Frontal cortex (tissue), 3 donors: ENCODE measurements at regions not wholly inside any gene's neighbourhood (a gene's known extent, or its start where the extent isn't known, plus 50 kb on each side); places are given as distances from the start of the nearest gene placed in this dataset.
"Not testable (repeated sequence)": the region's sequence is repeated elsewhere in the genome, so short reads cannot be mapped to it uniquely, and the experiment has no call there.

Source experiments
- DNase-seq, 2 donors: peaks; one replicate each; pipeline ENCODE4 v3.0.0; 2012; ENCODE audit warnings: low spot score in 2 of 2
- FAIRE-seq: peaks from 2 replicates; lab custom pipeline; 2012; peaks lifted over from hg19 to GRCh38; lab: Jason Lieb, UNC
- donor health status: control.
- donor health status: control.
- donor health status: control.

DNA sequence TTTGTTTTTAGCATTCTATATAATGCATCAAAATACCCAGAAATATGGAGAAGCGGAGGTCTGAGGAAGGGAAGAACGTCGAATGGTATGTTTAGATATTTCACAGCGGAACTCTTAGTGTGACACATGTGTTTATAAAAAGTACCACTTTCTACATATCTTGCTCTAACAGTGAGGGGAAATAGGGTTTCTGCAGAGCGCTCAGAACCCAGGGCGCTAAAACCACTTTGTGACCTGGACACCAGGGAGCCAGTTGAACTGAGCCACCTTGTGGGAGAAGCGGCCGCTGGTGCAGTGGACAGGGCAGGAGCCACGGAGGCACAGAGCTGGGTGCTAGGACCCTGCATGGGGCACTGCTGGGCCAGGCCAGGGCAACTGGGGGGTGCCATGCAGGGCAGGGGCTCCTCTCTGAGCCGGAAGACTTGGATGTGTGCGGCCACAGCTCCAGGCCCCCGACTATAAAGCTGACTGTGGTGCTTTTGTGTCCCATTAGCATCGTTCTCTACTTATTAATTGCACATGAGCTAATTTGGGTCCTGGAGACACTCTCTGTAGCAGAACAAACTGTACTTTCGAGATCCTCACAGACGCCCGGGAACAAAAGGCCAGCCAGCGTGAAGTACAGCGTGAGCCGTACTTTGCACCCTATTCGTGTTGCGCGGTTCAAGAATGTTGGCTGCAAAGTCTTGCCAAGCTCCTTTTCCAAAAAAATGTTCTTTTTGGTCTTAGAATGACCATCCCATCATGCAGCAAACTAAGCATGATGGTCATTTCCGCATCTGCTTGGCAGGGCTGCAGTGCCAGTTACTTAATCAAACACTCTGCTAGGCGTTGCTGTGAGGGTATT is 151.9 kb upstream of the ALKAL2 start:
- FAIRE-seq, result no peak
- DNase-seq, result peak in 1 of 2 donors; percentile 30

DNA sequence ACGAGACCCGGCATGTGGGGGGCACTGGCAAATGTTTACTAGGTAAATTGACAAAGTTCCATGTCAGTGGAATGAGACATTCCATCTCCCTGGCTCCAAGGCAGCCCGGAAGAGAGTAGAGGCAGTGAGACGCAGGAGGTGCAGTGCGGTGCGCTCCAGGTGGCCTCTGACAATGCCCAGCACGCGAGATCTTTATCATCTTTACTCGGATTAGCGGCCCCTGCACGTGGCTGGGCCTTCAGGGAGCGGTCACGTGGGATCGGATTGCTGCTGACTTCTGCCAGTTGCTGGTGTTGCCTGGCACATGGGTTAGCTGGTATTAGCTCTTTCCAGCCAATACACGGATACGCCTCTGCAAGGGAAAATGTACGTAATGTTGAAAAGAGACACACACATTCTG is 151.2 kb upstream of the ALKAL2 start:
- FAIRE-seq, result no peak
- no peak for DNase-seq

DNA sequence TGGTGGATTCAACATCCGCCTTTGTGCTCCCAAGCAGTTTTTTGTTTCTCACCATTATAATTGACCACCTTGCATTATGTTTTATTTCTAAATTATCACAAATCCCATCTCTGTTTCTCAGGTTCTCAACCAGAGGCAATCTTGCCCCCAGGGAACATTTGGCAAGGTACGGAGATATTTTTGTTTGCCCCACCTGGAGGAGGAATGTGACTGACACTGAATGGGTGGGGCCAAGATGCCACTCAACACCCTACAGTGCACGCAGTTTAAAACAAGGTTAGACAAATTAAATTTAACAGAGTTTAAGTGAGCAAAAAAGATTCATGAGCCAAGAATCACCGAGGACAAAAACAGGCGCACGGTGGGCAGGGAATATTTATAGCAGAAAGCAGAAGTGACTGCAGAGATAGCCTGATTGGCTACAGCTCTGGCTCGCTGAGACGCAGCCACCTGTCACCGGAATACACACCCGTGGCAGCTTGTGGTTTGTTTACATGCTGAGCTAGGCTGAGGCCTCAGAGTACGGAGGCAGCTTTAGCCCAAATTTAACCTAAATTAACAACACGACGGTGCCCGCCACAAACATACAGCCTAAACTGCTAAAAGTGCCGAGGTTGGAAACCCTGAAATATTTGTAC is 150.0 kb upstream of the ALKAL2 start:
- DNase-seq (peak in 1 of 2 donors; percentile 42), FAIRE-seq (no peak)

DNA sequence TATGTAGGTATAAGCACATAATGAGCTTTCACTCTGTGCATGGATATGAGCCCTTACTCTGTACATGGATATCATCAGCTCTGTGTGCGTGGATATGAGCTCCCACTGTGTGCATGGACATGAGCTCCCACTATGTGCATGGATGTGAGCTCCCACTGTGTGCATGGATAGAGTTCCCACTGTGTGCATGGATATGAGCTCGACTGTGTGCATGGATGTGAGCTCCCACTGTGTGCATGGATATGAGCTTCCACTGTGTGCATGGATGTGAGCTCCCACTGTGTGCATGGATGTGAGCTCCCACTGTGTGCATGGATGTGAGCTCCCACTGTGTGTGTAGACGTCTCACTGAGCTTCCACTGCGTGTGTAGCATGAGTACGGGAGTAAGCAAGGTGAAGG is 149.3 kb upstream of the ALKAL2 start:
- FAIRE-seq (no peak), DNase-seq (no peak)

DNA sequence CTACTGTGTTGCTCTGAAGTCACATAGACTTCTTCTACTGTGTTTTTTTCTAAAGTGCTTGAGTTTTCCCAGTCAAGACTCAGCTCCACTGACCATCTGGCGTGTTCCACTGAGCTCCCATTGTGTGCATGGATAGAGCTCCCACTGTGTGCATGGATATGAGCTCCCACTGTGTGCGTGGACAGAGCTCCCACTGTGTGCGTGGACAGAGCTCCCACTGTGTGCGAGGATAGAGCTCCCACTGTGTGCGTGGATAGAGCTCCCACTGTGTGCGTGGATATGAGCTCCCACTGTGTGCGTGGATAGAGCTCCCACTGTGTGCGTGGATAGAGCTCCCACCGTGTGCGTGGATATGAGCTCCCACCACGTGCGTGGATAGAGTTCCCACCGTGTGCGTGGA is 148.3 kb upstream of the ALKAL2 start:
- FAIRE-seq (no peak), DNase-seq (no peak)

DNA sequence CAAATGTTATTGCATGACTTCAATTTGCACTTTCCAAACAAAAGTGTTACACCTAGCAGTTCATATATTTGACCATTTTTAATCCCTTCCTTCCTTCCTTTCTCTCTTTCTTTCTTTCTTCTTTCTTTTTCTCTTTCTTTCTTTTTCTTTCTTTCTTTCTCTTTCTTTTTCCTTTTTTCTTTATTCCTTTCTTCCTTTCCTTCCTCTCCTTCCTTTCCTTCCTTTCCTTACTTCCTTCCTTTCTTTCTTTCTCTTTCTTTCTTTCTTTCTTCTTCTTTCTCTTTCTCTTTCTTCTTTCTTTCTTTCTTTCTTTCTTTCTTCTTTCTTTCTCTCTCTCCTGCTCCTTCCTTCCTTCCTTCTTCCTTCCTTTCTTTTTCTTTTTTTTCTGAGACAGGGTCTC is 146.7 kb upstream of the ALKAL2 start:
- no peak for FAIRE-seq

DNA sequence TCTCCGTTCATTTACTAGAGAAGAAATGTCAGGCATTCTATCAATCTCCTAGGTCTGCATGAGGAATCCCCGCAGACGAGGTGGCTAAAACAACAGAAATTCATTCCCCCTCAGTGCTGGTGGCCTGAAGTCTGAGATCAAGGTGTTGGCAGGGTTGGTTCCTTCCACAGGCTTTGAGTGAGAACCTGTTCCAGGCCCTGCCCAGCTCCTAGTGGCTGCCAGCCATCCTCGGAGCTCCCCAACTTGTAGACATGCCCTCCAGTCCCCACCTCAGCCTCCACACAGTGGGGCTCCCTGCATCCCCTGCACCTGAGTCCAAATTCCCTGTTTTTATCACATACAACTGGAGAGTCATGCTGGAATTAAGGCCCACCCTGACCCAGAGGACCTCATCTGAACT is 145.3 kb upstream of the ALKAL2 start:
- no peak for DNase-seq

More for the DNA sequence above, 146.7 kb upstream of the ALKAL2 start:
- DNase-seq, result no peak

DNA sequence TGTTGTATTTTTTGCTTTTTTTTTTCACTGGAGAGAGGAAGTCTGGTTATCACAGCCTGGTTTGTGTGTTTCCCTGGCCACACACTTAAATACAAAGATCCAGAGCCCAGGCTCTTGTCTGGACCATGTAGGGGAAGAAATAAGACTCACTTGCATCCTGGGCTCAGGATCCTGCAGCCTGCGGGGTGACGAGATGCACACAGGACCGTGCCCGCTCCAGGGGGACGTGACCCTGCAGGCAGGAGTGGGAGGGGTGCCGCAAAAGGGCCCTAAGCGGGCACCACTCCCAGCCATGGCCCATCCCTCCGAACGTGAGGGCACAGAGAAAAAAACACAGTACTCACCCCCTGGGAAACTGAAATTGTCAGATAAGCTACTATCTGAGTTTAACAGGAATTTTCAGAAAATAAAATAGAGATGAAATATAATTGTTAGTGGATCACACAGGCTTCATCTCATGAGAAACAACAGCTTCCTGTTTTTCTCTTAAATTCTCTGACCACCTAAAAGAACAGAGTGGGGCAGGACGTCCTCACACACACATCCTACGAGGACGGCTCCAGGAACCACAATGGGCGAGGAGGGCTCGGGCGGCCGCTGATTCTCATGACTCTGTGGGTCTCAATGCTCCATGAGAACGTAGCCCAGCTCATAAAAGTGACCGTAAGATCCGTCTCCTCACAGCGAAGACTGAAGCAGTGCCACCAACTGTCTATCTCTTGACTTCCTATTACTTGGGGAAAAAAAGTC is 142.6 kb upstream of the ALKAL2 start:
- FAIRE-seq (no peak), DNase-seq (no peak)

More for the DNA sequence above, 145.3 kb upstream of the ALKAL2 start:
- no peak for FAIRE-seq

DNA sequence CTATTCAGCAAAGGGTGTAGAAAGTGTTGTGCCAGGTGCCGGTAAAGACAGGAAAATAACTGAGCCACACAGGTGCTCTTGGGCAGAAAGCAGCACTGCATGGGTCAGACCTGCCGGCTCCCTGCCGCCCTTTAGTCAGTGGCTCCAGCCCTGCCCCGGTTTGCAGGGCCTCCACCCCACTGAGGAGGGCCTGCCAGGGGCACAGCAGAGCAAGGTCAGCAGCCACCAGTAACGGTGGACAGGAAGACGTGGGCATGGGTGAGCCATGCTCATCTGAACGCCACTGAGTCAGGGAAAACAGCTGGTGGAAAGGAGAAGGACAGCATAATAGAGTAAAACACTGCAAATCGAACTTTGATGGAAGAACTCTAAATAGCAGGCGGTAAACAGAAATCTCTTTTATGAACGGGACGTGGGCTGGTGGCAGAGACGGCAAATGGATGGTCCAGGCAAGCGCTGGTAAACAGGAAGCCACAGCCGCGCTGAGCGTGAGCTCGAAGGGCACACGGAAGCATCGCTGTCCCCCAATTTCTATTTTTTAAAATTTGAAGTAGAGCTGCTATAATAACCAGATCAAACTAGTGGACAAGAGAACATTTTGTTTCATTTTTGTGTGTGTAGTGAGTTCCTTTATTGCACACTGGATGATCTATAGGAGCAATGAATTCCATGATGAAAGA is 141.8 kb upstream of the ALKAL2 start:
- DNase-seq (no peak), FAIRE-seq (no peak)

DNA sequence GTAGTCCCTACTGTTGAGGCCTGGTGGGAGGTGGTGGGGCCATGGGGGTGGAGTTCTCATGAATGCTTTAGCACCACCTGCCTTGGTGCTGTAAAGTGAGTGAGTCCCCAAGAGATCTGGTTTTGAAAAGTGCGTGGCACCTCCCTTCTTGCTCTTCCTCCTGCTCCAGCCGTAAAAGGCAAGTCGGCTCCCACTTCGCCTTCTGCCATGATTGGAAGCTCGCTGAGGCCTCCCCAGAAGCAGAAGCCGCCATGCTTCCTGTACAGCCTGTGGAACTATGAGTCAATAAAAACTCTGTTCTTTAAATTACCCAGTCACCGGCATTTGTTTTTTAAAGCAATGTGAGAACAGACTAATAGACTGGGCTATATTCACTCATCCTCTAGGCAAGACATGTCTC is 141.3 kb upstream of the ALKAL2 start:
- no peak for FAIRE-seq
- DNase-seq, result no peak

DNA sequence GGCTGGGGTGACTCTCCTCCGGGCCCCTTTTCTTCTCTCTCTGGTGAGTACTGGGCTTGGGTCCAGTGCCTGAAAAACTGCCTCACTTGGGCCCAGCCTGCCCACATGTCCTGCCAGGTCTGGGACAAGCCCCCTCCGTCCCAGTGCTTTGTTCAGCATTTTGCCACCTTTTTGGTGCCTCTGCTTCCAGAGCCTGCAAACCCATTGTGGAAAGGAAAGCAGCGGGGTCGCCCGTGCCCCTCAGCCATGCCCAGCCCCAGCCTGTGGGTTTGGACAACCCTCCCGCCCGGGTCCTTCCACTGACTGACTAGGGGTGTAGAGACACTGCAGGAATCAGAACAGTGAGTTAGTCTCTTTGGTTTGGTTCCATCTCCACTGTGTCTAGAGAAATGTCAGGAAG is 140.7 kb upstream of the ALKAL2 start:
- FAIRE-seq, result no peak
- DNase-seq, result no peak

DNA sequence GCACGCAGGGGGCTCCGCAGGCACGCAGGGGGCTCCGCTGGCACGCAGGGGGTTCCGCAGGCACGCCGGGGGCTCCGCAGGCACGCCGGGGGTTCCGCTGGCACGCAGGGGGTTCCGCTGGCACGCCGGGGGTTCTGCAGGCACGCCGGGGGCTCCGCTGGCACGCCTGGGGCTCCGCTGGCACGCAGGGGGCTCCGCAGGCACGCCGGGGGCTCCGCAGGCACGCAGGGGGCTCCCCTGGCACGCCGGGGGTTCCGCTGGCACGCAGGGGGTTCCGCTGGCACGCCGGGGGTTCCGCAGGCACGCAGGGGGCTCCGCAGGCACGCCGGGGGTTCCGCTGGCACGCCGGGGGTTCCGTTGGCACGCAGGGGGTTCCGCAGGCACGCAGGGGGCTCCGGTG is 138.8 kb upstream of the ALKAL2 start:
- FAIRE-seq, DNase-seq: not testable (repeated sequence)

DNA sequence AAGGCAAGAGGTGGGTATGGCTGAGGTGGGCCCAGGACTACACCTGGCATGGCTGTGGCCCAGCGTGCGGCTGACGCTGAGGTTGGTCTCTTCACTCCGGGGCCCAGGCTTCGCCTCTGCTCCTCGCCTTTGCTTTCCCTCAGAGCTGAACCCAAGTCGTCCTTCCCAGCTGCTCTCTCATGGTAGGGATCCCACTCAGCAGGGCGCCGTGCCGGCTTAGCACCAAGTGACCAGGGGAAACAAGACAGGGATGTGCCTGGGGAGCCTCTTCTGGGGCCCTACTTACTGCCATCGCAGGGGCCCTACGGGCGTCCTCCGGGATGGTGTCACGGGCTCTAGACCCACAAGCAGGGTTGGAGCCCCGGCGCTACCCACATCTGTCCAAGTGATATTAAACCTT is 138.1 kb upstream of the ALKAL2 start:
- no peak for DNase-seq
- no peak for FAIRE-seq

DNA sequence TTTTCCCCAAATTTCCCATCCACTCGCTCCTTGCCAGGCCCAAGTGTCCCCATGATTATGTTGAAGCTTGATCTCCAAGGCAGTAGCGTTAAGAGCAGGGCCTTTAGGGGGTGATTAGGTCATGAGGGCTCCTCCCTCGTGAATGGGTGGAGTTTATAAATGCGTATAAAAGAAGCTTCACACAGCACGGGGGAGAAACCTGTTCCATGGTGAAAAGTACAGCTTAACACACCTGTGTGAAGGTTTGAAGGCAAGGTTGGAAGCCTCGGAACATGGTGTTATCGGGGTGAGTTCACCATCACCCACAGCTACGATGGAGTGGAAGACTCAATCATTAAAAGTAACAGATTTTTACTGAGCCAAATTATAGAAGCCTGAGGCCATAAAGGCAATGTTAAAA is 137.4 kb upstream of the ALKAL2 start:
- FAIRE-seq (no peak), DNase-seq (no peak)

DNA sequence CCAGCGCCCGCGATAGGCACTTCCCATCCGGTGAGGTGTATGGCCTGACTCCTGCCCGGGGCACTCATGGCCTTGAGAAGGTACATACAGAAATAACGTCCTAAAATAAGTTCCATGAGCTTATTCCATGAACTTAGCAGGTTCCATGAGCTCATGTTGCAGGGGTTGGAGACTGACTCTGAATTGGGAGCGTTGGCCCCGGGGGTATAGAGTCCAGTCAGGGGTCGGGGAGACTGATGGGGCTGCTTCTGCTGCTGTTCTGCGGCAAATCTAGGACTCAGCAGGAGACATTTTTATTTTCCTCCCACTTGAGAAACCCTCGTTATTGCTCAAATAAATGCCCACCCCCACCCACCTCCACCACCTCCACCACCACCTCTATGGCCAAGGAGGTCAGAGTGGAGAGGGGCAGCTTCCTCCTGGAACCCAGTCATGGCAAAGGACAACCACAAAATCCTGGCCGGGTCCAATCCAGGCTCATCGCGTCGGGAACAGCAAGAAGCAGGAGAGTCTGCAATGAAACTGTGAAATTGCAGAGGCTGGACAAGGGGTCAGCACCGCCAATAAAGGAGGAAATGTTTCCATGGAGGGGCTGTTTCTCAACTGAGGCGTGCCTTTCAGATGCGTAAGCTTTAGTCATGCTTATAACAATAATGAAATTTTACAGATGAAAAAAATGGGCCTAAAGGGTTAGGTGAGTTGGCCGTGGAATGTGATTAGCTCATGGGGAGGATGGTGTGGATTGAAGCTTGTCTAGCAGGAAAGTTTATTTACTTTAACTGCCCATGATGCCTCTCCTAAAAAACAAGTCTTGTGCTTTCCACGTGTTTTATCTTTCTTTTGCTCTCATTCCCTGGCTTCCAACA is 136.6 kb upstream of the ALKAL2 start:
- FAIRE-seq, result no peak
- DNase-seq, result no peak

DNA sequence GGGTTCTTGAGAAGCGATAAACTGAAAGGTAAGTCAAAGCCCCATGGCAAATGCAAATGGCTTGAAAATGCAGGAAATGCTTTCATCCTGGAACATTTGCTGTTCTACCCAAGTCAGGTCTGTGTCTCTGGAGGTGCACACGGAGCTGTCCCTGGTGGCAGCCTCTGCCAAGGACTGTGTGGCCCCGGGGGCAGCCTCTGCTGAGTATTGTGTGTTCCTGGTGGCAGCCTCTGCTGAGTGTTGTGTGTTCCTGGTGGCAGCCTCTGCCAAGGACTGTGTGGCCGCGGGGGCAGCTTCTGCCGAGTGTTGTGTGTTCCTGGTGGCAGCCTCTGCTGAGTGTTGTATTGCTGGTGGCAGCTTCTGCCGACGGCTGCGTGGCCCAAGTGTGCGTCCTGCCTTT is 135.6 kb upstream of the ALKAL2 start:
- DNase-seq (no peak), FAIRE-seq (no peak)

DNA sequence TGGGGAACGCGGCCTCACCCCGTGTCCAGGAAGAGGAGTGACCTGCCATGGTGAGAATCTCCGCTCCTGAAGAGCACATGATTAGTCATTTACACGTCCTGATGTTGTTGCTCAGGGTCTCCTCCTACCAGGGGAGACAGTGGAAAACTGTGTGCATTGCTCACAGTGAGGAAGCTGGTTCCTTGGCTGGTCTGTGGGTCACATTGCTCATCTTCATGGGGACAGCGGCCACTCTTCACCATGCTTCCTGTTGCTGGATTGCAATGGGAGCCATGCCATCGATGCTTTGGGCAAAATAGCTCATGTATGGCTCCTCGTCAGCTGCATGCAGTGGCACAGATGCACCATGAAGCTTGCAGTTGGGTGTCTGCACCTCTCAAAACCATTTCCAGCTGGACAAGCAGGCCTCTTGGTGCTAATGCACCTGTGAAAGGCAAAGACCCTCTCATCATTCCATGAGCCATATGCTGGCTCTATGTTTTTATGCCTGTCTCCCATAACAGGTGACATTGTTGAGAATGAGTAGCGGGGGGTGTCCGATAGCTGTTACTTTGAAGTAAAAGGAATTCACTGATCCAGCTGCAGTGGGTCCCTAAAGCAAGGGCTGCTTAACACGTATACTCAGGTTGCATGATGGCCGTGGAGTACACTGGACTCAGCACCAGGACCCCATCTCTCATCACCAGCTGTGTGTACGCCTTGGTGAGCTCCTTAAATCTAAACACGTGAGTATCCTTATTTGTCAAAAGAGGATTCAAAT is 135.0 kb upstream of the ALKAL2 start:
- no peak for FAIRE-seq

DNA sequence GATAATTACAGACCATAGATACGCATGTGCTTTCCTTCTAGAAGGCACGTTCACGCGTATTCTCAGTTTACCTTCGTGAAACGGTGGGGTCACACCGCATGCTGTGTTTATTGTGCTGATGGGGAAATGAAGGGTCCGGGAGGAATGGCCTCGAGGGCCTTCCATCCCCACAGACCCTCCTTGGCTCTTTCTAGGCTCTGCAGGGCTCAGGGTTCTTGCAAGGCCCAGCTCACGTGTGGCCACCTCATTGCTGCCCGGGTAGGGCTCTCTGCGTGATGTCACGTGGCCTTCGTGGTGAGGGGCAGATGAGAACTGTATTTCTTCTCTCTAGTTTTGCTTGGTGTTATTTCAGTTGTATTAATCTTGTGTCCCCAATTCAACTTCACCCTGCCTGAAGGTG is 133.5 kb upstream of the ALKAL2 start:
- no peak for DNase-seq
- no peak for FAIRE-seq

More for the DNA sequence above, 135.0 kb upstream of the ALKAL2 start:
- DNase-seq, result no peak
